ENCODE measurements at regions not wholly inside any gene's neighbourhood (a gene's known extent, or its start where the extent isn't known, plus 50 kb on each side); places are given as distances from the start of the nearest gene placed in this dataset.

DNA sequence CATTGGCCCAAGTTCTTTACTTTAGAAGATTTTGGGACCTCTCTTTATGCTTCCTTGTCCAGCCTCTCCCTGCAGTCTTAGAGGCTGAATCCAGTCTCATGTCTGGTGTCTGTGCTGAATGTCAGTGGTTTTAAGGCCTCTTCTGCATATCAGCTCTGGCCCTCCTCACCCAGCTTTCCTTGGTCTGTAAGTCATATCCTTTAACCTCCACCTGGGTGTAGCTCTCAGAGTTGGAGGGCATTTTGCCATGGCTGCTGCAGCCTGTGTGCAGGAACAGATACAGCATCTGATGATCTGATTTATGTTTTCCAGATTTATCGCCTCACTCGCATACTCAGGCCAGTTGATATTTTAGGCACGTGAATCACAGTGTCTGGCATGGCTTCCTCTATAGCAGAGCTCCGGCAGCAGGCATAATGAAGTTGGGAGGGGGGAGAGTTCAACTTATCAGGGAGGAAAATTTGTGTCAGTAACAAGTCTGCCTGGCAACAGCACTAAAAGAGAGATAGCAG, 335.0 kb downstream of the PCNX1 start:
- BruUV-seq (replicated peaks), result no TSS peak
- ATAC-seq (no peak), DNase-seq (no peak)
- no peaks in the 10 kb centered on the region for H3K27me3 ChIP-seq (ENCODE audit: low read length)
- ChIA-PET POLR2A (ENCODE audit: unreplicated experiment) (no interaction called here), CTCF (no interaction called here)
- H3K9me2 ChIP-seq (replicated peaks; ENCODE audit: low read length), result no peaks in the 10 kb centered on the region
- H3K9me3 ChIP-seq (ENCODE audit: low read length), result no peaks in the 10 kb centered on the region
- H3K27ac ChIP-seq (ENCODE audit: low read length), result no peak overlapping the region
- H3K36me3 ChIP-seq (ENCODE audit: low read depth, low read length), result no peaks in the 10 kb centered on the region
- TF ChIP-seq EZH2 (IDR thresholded peaks at IDR 0.05; ENCODE audit: low read length, unreplicated experiment) (no peak), EZH2phosphoT487 (IDR thresholded peaks at IDR 0.05; ENCODE audit: borderline replicate concordance, low read length) (no peak)
- TF ChIP-seq, protein P1, sequence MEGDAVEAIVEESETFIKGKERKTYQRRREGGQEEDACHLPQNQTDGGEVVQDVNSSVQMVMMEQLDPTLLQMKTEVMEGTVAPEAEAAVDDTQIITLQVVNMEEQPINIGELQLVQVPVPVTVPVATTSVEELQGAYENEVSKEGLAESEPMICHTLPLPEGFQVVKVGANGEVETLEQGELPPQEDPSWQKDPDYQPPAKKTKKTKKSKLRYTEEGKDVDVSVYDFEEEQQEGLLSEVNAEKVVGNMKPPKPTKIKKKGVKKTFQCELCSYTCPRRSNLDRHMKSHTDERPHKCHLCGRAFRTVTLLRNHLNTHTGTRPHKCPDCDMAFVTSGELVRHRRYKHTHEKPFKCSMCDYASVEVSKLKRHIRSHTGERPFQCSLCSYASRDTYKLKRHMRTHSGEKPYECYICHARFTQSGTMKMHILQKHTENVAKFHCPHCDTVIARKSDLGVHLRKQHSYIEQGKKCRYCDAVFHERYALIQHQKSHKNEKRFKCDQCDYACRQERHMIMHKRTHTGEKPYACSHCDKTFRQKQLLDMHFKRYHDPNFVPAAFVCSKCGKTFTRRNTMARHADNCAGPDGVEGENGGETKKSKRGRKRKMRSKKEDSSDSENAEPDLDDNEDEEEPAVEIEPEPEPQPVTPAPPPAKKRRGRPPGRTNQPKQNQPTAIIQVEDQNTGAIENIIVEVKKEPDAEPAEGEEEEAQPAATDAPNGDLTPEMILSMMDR (conservative IDR thresholded peaks at IDR 0.05; ENCODE audit: low read depth, low read length), result no peak
- intact Hi-C loops (cut with micrococcal nuclease), result no loop called here
- H3K4me1 ChIP-seq (ENCODE audit: insufficient read depth, low read length), result no peaks in the 10 kb centered on the region
- no peak overlapping the region for H3K4me3 ChIP-seq (ENCODE audit: low read length)
- H4K20me1 ChIP-seq (ENCODE audit: low read length), result no peaks in the 10 kb centered on the region
- H3K79me2 ChIP-seq (ENCODE audit: low read length), result no peaks in the 10 kb centered on the region
- no peak overlapping the region for H3K9ac ChIP-seq (ENCODE audit: low read length)
- H3K4me2 ChIP-seq (ENCODE audit: low read length), result no peak overlapping the region
- no peak overlapping the region for H2AFZ ChIP-seq (ENCODE audit: low read length)
- no peaks in the 10 kb centered on the region for H3F3A ChIP-seq (ENCODE audit: low read length, unreplicated experiment)

DNA sequence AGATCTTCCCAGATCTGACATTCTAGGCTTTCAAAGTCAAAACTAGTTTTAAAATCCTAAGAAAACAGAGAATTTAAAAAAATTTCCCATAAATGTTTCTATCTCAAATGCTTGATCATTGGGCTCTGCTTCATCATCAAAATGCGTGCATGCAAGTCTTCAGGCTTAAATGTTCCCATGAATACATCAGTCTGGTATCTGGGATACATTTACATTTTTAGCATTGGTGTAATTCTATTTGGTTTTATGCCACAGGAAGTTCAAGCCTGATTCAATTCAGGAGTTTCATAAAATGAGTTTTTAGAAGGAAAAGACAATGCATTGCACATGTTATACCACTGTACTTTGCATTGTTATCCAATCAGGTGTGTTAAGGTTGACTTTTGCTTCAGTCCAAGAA, 336.4 kb downstream of the PCNX1 start:
- no peak overlapping the region for H3K4me3 ChIP-seq (ENCODE audit: low read length)
- no peak overlapping the region for H2AFZ ChIP-seq (ENCODE audit: low read length)
- peaks cover 11% of the 10 kb centered on the region for H3K4me1 ChIP-seq (ENCODE audit: insufficient read depth, low read length)
- H3K9me2 ChIP-seq (replicated peaks; ENCODE audit: low read length), result no peaks in the 10 kb centered on the region
- DNase-seq (no peak), ATAC-seq (no peak)
- H3K27ac ChIP-seq (ENCODE audit: low read length), result no peak overlapping the region
- BruUV-seq (replicated peaks), result no TSS peak
- POLR2A ChIA-PET (ENCODE audit: unreplicated experiment), result no interaction called here
- H3K79me2 ChIP-seq (ENCODE audit: low read length), result no peaks in the 10 kb centered on the region
- no peaks in the 10 kb centered on the region for H4K20me1 ChIP-seq (ENCODE audit: low read length)
- CTCF ChIA-PET, result no interaction called here
- H3F3A ChIP-seq (ENCODE audit: low read length, unreplicated experiment), result no peaks in the 10 kb centered on the region
- H3K9me3 ChIP-seq (ENCODE audit: low read length), result no peaks in the 10 kb centered on the region
- no peaks in the 10 kb centered on the region for H3K36me3 ChIP-seq (ENCODE audit: low read depth, low read length)
- intact Hi-C loops (cut with micrococcal nuclease), result no loop called here
- H3K9ac ChIP-seq (ENCODE audit: low read length), result no peak overlapping the region
- no peaks in the 10 kb centered on the region for H3K27me3 ChIP-seq (ENCODE audit: low read length)
- no peak overlapping the region for H3K4me2 ChIP-seq (ENCODE audit: low read length)
- TF ChIP-seq, protein P1 (conservative IDR thresholded peaks at IDR 0.05; ENCODE audit: low read depth, low read length), result no peak
- TF ChIP-seq EZH2phosphoT487 (IDR thresholded peaks at IDR 0.05; ENCODE audit: borderline replicate concordance, low read length) (no peak), EZH2 (IDR thresholded peaks at IDR 0.05; ENCODE audit: low read length, unreplicated experiment) (no peak)

DNA sequence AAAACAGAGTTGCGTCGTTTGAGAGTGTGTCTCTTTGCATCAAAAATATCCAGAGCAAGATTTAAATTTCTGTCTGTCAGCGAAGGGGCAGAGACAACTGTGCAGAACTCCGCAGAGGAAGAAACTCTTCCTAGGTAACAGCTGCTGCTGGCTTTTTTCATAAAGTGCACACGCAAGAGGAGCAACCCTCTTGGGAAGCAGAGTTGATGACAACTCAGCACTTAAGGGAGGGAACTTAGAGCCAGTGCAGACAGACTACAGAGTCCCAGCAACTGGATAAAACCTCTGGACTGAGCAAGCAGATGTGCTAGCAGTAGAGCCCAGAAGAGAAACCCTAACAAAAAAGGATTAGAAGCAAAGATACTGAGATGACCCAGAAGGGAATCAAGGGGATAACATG, 337.1 kb downstream of the PCNX1 start:
- H3K4me3 ChIP-seq (ENCODE audit: low read length), result no peak overlapping the region
- POLR2A ChIA-PET (ENCODE audit: unreplicated experiment), result no interaction called here
- H3K4me1 ChIP-seq (ENCODE audit: insufficient read depth, low read length), result peaks cover 13% of the 10 kb centered on the region
- no peak overlapping the region for H3K9ac ChIP-seq (ENCODE audit: low read length)
- DNase-seq, result no peak
- ATAC-seq, result no peak
- no peaks in the 10 kb centered on the region for H3K9me2 ChIP-seq (replicated peaks; ENCODE audit: low read length)
- TF ChIP-seq EZH2phosphoT487 (IDR thresholded peaks at IDR 0.05; ENCODE audit: borderline replicate concordance, low read length) (no peak), EZH2 (IDR thresholded peaks at IDR 0.05; ENCODE audit: low read length, unreplicated experiment) (no peak)
- TF ChIP-seq, protein P1 (conservative IDR thresholded peaks at IDR 0.05; ENCODE audit: low read depth, low read length), result no peak
- H3F3A ChIP-seq (ENCODE audit: low read length, unreplicated experiment), result no peaks in the 10 kb centered on the region
- no peak overlapping the region for H2AFZ ChIP-seq (ENCODE audit: low read length)
- BruUV-seq (replicated peaks), result no TSS peak
- H3K27ac ChIP-seq (ENCODE audit: low read length), result no peak overlapping the region
- no peaks in the 10 kb centered on the region for H4K20me1 ChIP-seq (ENCODE audit: low read length)
- no peaks in the 10 kb centered on the region for H3K27me3 ChIP-seq (ENCODE audit: low read length)
- no peaks in the 10 kb centered on the region for H3K9me3 ChIP-seq (ENCODE audit: low read length)
- CTCF ChIA-PET, result no interaction called here
- no peaks in the 10 kb centered on the region for H3K36me3 ChIP-seq (ENCODE audit: low read depth, low read length)
- no peaks in the 10 kb centered on the region for H3K79me2 ChIP-seq (ENCODE audit: low read length)
- intact Hi-C loops (cut with micrococcal nuclease), result no loop called here
- H3K4me2 ChIP-seq (ENCODE audit: low read length), result no peak overlapping the region
